Embryonic facial prominence (tissue), 1 donor: ENCODE measurements at regions not wholly inside any gene's neighbourhood (a gene's known extent, or its start where the extent isn't known, plus 50 kb on each side); places are given as distances from the start of the nearest gene placed in this dataset.

Experiments used
- DNase-seq: peaks from one replicate; pipeline ENCODE4 v3.0.0-alpha.2; 2016; ENCODE audit errors: extremely low spot score

DNA sequence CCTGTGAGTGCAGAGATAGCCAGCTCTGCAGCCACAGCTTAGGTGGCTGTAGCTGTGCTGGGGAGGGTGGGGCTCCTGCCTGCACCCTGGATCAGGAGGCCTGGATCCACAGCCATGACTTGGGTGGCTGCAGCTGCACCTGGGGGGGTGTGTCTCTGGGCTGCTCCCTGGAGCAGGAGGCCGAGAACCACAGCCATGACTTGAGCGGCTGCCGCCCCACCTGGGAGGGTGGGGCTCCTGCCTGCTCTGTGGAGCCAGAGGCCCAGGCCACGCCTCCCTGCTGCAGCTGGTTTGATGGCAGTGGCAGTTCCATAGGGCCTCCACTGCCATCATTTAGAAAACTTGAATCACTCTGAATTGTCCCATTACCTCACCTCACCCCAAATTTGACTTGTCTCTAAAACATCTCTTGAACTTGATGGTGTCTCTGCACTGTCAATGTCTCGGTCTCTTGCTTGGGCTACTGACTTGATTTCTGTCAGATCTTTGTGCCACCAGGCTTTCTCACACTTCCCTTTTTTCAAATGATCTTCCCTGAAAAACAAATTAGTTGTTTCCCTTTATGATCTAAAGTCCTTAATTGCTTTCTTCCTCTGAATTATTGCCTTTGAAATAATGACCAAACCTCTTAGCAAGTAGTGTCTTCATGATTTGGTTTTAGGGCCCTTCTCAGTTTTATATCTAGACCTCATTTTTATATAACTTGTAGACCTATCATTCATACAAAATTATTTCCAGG, 313.2 kb upstream of the MME start:
- DNase-seq, result no peak

DNA sequence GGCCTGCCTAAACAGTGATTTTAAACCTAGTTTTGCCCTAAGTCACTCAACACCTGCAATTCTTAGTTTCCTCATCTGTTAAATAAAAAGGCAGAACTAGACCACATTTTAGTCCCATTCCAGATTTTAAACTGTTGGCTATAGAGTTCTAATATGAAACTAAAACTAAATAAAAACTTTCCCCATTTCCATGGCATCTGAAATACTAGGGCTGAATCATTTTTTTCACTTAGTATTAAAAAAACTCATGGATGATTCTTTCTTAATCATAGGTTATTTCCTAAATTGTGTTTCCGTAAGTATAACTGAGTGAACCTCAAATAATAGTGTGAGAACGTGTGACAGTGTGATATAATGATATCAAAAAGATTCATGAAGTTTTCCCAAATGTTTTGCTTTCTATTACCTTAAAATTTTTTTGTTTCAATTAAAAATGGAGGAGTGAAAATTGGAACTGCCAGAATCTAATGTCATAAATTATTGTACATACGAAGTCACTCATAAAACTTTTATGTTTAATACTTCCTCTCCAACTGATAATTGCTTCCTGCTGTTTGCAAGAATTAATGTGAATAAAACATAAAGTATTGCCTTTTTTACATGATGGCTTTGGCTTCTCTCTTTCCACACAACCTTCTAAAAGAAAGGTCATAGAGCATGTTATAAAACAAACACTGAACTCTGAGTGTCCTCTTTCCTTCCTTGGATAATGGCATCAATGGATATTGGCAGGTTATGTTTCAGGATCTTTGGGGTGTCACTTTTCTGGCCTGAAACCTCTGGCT, 315.1 kb upstream of the MME start:
- no peak for DNase-seq

DNA sequence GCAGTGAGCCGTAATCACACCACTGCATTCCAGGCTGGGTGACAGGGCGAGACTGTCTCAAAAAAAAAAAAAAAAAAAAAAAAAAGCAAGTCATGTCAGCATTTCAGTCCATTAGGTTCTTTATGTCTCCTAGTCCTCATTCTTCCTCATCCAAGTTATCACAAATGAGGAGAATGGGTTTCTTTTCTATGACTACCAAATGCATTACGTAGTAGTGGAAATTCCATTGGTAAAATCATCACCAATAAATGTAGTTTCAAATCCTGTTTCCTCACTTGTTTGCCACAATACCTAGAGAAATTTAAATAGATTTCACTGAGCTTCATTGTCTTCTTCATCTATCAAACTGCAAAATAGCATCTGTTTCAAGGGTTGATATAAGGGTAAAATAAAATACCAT, 317.6 kb upstream of the MME start:
- no peak for DNase-seq

DNA sequence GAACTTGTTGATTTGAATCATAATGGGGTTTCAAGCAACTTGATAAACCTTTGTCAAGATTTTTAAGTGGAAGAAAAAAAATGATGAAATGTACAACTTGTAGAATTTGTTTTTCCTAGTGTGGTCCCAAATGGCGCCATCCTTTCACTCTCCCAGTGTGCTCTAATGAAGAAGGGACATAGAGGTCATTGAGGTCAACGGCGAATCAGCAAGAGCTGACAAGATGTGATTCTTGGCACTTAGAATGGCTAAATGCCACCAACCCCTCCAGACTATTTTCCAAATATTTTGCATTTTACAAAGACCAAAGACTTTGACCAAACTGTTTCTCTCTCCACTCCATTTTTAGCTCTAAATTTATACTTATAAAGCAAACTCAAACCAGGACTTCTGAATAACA, 320.2 kb upstream of the MME start:
- DNase-seq, result no peak

DNA sequence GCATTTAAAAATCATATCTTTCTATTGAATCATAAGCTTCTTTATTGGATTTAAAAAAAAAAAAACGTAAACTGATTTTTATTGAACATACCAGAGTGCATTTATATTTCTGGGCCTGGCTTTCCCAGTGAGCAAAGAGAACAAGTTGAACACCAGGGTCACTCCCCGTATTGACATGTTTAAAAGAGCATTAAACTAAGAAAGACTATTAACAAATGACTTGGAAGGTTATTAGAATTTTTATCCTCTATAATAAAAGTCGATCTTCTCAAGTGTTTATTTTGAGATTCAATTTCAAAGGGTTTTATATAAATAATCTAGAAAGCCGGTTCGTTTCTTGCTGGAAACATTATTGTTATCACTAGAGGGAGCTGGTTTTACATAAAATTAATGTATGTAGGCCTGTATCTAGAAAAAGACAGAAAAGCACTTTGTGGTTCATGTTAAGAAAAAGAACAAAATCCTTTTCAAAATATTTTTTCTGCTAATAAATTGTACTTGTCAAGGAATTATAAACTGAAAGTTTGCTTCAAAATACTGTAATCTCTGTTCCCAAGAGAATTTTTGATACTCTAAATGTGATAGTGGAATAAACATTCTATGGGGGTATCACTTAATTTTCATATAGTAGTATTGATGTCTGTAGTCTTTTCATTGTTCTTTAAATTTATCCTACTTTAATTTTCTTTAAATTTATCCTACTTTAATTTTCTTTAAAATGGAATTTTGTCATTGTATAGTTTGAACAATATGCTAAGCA, 321.8 kb upstream of the MME start:
- peak; percentile 73 for DNase-seq

DNA sequence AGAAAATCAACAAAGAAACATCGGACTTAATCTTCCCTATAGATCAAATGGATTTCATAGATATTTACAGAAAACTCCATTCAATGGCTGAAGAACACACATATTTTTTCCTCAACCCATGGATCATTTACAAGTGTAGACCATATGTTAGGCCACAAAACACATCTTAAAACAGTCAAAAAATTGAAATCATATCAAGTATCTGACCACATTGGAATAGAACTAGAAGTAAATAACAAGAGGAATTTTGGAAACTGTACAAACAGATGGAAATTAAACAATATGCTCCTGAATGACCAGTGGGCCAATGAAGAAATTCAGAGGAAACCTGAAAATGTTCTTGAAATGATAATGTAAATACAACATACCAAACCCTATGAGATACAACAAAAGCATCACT, 323.1 kb upstream of the GPR149 start:
- no peak for DNase-seq

DNA sequence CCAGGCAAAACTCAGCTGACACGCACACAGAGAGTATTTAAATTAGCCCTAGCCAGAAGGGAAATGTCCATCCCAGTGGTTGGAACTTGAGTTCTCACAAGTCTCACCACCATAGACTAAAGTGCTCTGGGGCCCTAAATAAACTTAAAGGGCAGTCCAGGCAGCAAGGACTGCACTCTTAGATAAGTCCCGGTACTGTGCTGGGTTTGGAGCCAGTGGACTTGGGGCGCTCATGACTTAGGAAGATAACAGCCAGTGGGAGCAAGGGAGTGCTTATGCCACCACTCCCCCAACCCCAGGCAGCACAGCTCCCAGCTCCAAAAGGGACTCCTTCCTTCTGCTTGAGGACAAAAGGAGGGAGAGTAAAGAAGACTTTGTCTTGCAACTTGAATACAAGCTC, 319.5 kb upstream of the GPR149 start:
- DNase-seq, result no peak

DNA sequence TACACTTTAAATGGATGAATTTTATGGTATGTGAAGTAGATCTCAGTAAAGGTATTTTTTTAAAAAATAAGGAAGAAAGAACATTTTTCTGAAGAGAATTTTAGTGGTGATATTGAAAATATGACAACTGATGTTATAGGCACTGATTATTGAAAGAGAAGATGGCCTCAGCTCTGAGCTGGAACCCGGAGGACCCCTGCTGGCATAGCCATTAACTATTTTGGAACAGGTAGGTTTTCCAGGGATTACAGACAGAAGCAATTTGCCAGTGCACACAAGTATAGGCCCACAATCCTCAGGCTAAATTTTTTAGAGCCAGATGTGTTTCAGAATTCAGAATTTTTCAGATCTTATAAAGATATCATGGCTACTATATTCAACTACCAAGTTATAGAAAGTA, 315.9 kb upstream of the GPR149 start:
- DNase-seq, result no peak

DNA sequence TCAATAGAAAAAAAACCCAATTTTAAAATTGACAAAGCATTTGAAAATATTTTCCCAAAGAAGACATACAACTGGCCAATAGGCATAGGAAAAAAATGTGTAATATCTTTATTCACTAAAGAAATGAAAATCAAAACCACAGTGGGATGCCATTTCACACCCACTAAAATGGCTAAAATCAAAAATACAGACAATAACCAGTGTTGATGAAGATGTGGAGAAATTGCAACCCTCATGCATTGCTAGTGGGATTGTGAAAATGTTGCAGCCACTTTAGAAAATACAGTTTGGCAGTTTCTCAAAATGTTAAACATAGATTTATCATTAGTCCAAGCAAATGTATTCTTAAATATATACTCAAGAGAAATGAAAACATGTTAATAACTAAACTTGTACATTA, 315.1 kb upstream of the GPR149 start:
- no peak for DNase-seq

DNA sequence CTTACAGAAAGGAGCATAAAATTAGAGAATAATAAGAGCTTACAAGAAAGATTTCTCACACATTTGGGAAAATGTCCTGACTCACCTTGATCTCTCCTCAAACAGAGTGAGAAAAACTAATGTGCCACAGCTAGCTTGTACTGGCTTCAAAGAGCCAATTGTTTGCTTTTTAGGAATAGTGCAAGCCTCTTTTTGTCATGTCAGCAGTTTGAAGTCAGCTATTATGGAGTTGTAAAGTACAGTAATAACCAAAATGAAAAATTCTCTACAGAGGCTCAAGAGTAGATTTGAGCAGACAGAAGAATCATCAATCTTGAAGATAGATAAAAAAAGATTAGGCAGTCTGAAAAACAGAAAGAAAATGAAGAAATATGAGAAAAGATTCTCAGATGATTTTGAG, 313.4 kb upstream of the GPR149 start:
- DNase-seq, result no peak

DNA sequence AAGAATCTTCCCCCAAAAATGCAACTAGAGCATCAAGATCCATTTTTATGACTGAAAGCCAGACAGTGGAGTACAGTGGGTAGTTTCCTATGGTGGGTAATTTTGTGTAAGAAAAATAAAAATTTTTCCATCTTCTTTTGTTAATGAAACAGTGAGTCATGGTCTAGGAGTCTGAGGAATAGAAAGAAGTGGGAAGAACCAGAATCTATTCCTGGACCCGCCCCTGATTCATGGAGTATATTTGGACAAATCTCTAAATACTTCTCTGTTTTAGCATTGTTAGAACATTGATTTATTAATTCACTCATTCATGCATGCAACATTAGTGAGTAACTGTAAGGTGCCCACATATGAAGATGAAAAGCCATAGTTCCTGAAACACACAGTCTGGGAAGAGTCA, 304.5 kb upstream of the GPR149 start:
- no peak for DNase-seq

DNA sequence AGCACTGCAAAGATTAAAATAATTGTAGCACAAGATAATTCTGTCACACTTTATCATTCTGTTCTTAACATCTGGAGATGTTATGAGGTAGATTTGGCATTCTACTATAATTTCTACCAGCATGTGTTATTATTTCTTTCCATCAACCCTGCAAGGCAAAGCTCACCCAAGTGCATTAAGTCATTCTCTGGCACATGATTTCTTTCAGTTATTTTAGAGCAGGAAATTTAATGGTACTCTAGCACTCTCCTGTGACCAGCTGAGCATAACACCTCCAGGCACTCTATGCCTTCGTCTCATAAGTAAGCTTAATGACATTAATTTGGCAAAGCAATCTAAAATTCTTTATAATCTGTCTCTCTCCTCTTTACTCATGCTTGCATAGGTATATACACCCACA, 300.2 kb upstream of the GPR149 start:
- DNase-seq, result no peak

DNA sequence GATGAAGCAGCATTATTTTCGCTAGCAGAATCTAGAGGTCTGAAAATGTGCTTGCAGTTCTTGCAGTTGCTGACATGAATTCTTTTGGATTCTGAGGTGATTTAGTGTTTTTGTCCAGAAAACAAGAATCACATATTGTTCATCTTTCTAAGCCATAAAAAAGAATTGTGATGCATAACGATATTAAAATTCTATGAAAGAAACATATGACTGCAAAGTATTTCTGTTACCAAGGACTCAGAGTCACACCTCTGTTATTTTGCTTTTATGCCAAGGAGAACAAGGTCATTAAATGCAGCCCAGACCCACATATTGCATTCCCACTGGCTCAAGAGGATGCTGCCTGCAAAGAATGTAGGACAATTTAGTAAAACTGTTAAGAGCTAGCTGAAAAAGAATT, 299.8 kb upstream of the GPR149 start:
- no peak for DNase-seq

DNA sequence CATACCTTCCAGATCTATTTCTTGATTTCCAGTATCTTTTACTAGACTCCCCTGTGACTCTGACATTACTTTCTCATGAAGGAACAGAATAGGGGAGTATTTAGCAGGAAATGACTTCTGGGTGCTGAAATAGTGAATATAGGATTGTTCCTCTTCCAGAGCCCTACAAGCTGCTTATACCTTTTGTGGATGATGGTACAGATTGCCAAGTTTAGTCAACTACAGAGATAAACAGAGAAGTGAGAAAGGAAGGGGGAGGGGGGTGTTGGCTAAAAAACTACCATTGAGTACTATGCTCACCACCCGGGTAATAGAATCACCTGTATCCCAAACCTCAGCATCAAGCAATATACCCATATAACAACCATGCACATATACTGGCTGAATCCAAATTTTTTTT, 298.3 kb upstream of the GPR149 start:
- DNase-seq, result no peak

DNA sequence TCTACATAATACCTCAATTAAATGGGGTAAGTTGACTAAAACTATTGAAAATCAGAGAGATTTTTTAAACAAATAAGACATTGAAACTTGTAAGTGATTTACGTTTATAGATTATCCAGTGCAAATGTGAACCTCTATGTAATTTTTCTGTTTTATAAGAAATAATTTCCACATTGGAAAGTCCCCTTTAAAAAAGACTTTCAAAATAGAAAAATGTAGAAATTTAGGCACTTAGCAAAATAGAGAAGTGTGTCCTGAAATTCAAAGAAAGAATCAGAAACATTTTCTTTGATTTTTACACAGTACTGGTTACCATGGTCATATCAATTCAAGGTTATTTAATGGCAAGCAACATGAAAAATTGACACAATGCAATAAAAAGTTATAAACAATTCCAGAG, 290.9 kb upstream of the GPR149 start:
- DNase-seq, result no peak

DNA sequence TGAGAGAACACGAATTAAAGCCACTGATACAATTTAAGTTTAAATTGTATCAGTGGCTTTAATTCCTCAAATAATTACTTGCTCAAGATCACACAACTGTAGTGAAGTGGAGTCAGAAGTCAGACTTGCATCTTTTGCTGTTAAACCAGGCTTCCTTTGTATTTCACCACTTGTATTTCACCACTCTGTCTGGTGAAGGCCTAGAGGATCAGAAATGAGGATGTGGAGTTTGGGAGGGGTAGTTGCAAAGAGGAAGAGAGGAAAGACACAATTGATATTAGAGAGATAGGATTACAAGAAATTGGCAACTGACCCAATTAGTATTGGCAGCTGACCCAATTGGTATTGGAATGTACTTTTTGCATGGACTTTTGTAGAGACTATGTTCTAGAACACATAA, 288.1 kb upstream of the GPR149 start:
- no peak for DNase-seq

DNA sequence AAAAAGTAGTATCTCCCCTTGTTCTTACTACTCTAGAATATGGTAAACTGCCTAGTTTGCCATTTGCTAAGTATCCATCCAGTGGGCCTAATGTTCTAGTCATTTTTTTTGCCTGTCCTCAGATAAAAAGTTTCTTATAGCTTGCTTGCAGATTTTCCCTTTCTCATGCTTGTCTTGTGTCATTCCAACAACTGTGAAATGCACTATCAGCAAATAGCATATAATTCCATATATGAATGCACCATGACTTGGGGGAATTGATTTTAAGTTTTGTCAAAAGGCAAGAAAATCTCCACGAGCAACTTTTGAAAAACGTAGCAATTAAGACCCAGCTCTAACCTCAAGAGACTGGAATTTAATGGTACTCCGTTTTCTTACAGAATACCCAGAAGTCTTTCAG, 286.2 kb upstream of the GPR149 start:
- no peak for DNase-seq

DNA sequence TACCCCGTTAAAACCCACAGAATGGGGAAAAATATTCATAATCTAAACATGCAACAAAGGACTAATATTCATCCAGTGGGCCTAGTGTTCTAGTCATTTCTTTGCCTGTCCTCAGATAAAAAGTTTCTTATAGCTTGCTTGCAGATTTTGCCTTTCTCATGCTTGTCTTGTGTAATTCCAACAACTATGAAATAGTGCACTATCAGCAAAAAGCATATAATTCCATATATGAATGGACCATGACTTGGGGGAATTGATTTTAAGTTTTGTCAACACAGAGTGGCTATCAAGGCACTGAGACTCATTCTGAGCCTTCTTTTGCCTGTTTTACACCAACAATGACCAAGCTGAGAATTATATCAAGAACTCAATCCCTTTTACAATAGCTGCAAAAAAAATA, 278.6 kb upstream of the GPR149 start:
- no peak for DNase-seq

DNA sequence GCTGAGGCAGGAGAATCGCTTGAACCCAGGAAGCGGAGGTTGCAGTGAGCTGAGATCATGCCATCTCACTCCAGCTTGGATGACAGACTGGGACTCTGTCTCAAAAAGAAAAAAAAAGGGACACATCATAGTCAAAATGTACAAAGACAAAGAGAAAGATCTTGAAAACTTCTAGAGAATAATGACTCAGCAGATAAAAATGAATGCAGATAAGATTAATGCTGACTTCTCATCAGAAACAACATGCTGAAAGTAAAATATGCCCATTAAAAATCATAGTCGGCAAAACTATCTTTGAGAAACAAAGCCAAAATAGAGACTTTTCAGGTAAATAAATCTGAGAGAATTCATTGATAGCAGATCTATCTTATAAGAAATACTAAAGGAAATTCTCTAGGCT, 271.1 kb upstream of the GPR149 start:
- no peak for DNase-seq

DNA sequence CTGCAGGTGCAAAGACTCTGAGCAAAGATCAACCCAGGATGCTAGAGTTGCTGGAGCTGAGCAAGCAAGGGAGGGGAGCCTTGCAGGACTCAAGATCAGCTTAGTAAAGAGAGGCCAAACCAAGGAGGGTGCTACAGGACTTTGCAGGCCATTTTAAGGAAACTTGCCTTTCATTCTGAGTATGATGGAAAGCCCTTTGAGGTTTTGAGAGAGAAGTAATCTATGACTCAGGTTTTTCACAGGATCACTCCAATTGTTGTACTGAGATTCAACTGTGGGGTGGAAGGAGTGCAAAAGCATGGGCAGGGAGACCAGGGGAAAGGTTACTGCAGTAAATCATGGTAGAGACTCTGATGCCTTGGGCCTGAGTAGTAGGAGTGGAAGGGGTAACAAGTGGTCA, 260.4 kb upstream of the GPR149 start:
- DNase-seq, result no peak

DNA sequence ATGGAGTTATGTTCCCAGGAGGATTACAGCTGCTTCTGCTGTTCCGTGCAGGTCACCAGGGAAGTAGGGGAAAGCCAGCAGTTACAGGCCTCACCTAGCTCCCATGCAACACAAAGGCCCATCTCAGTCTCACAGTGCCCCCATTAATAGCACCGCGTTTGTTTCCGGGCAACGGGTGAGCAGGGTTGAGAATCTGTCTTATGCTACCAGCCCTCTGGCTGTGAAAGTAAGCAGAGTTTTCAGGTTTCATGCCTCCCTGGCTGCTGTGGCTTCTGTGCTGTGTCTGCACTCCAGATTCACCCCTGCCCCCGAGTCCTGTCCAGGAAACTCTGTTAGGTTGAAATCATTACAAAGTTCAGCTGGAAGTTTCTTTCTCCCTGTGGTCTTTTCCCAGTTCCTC, 254.4 kb upstream of the GPR149 start:
- DNase-seq, result no peak

DNA sequence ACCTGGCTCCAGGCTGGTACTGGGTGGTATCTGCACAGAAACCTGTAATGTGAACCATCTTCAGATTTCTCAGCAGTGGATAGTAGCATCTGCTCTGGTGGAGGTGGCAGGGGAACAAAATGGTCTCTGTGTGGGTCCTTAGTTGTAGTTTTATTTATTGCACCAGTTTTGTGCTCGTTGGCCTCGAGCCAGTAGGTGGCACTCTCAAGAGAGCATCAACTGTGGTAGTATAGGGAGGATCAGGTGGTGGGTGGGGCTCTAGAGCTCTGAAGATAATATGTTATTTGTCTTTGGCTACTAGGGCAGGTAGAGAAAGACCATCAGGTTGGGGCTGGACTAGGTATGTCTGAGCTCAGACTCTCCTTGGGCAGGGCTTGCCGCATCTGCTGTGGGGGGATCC, 254.0 kb upstream of the GPR149 start:
- no peak for DNase-seq
